ENCODE measurements at regions not wholly inside any gene's neighbourhood (a gene's known extent, or its start where the extent isn't known, plus 50 kb on each side); places are given as distances from the start of the nearest gene placed in this dataset.

DNA sequence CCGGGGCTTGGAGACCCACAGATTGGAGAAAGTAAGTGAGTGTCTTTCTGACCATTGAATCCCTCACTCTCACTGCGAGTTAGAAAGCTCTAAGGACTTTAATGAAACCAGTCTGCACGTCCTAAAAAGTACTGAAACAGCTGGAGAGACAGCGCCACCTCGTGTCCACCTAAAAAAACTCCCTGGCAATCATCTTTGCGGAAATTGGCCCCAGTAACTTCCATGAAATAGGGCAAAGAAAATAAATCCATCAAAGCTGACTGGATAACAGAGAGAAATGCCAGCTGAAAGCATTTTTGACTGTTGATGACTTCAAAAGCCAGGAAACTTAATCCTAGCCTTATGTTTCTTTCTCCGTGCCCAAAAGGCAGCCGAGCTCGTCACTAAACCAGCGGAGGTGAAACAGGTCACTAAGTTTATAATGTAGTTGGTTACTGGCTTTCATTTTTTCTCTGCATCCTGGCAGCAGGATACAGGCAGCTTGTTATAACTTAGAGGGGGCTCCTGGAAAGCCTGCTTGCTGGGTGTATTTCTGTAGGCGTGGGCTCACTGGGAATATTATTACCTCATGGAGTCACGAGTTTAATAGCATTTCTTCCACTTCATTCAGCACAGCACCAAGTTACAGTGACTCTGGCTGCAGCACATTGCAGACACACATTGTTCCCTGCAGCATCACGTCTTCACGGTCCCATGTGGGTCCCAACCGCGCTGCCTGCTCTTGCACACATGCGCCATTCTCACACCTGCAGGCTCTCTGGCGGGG lies 266.5 kb downstream of the HRH4 start:
- peaks cover 28% of the 10 kb centered on the region for H3K27me3 Mint-ChIP-seq (ENCODE audit: unreplicated experiment)
- H3K36me3 Mint-ChIP-seq (ENCODE audit: unreplicated experiment), result no peaks in the 10 kb centered on the region
- peak overlapping the region; percentile 34 for H3K4me3 Mint-ChIP-seq (ENCODE audit: unreplicated experiment)
- no peaks in the 10 kb centered on the region for H3K9me3 Mint-ChIP-seq (ENCODE audit: unreplicated experiment)
- no peaks in the 10 kb centered on the region for H3K4me1 Mint-ChIP-seq (ENCODE audit: unreplicated experiment)
- H3K27ac Mint-ChIP-seq (ENCODE audit: unreplicated experiment), result no peak overlapping the region
- DNase-seq (ENCODE audit: extremely low spot score, unreplicated experiment), result peak; percentile 84
- TF ChIP-seq, protein P1, sequence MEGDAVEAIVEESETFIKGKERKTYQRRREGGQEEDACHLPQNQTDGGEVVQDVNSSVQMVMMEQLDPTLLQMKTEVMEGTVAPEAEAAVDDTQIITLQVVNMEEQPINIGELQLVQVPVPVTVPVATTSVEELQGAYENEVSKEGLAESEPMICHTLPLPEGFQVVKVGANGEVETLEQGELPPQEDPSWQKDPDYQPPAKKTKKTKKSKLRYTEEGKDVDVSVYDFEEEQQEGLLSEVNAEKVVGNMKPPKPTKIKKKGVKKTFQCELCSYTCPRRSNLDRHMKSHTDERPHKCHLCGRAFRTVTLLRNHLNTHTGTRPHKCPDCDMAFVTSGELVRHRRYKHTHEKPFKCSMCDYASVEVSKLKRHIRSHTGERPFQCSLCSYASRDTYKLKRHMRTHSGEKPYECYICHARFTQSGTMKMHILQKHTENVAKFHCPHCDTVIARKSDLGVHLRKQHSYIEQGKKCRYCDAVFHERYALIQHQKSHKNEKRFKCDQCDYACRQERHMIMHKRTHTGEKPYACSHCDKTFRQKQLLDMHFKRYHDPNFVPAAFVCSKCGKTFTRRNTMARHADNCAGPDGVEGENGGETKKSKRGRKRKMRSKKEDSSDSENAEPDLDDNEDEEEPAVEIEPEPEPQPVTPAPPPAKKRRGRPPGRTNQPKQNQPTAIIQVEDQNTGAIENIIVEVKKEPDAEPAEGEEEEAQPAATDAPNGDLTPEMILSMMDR (IDR thresholded peaks at IDR 0.05), result peak; percentile 90

GRCh38 chr18:24727685-24728084 lies 267.2 kb downstream of the HRH4 start:
- TF ChIP-seq, protein P1 (IDR thresholded peaks at IDR 0.05), result no peak
- H3K4me1 Mint-ChIP-seq (ENCODE audit: unreplicated experiment), result no peaks in the 10 kb centered on the region
- H3K27me3 Mint-ChIP-seq (ENCODE audit: unreplicated experiment), result peaks cover 24% of the 10 kb centered on the region
- peak; percentile 57 for DNase-seq (ENCODE audit: extremely low spot score, unreplicated experiment)
- H3K4me3 Mint-ChIP-seq (ENCODE audit: unreplicated experiment), result no peak overlapping the region
- H3K27ac Mint-ChIP-seq (ENCODE audit: unreplicated experiment), result no peak overlapping the region
- H3K36me3 Mint-ChIP-seq (ENCODE audit: unreplicated experiment), result no peaks in the 10 kb centered on the region
- H3K9me3 Mint-ChIP-seq (ENCODE audit: unreplicated experiment), result no peaks in the 10 kb centered on the region

DNA sequence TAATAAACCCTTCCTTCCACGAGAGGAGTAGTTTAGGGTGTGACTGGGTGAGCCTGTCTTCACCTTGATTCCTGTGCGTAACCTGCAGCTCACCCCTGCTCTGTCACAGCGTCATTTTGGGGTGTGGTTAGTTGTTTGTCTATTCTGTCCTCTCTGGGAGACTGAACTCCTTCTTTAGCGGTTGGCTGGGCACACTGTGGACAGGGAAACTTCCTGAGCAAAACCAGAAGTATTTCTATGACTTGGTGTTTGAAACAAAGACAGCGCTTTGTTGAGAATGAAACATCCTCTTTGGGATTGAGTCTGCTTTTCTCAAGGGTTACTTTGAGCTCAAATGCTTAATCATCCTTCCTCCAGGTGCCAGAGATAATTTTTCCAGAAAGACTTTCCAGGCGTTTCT lies 270.7 kb downstream of the HRH4 start:
- no peak overlapping the region for H3K27ac Mint-ChIP-seq (ENCODE audit: unreplicated experiment)

GRCh38 chr18:24731981-24732380 lies 271.5 kb downstream of the HRH4 start:
- TF ChIP-seq, protein P1 (IDR thresholded peaks at IDR 0.05), result no peak
- Mint-ChIP-seq H3K27me3 (ENCODE audit: unreplicated experiment) (peaks cover 24% of the 10 kb centered on the region), H3K9me3 (ENCODE audit: unreplicated experiment) (no peaks in the 10 kb centered on the region), H3K4me3 (ENCODE audit: unreplicated experiment) (no peak overlapping the region), H3K4me1 (ENCODE audit: unreplicated experiment) (no peaks in the 10 kb centered on the region), H3K36me3 (ENCODE audit: unreplicated experiment) (no peaks in the 10 kb centered on the region), H3K27ac (ENCODE audit: unreplicated experiment) (no peak overlapping the region)
- peak; percentile 30 for DNase-seq (ENCODE audit: extremely low spot score, unreplicated experiment)

More for the DNA sequence above, 270.7 kb downstream of the HRH4 start:
- no peak for DNase-seq (ENCODE audit: extremely low spot score, unreplicated experiment)
- no peaks in the 10 kb centered on the region for H3K9me3 Mint-ChIP-seq (ENCODE audit: unreplicated experiment)
- H3K4me3 Mint-ChIP-seq (ENCODE audit: unreplicated experiment), result no peak overlapping the region
- TF ChIP-seq, protein P1 (IDR thresholded peaks at IDR 0.05), result no peak
- peaks cover 24% of the 10 kb centered on the region for H3K27me3 Mint-ChIP-seq (ENCODE audit: unreplicated experiment)
- H3K4me1 Mint-ChIP-seq (ENCODE audit: unreplicated experiment), result no peaks in the 10 kb centered on the region
- no peaks in the 10 kb centered on the region for H3K36me3 Mint-ChIP-seq (ENCODE audit: unreplicated experiment)

DNA sequence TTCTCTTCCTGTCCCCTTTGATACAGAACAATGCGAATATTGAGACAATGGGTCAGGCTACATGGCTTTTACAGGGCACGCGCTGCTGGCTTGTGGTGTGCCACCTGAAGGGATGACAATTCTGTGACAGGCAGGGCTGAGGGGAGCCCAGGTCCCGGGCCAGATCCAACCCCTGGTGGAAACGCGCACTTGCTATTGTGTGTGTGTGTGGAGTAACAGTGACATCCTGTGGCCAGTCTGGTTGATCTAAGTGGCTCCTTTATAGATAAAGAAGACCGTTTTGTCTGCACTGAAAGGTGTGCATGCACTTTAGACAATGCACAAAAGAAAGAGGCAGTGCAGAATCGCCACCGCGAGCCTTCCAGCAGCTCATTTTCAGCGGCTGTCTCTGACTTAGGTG lies 273.6 kb downstream of the HRH4 start:
- H3K9me3 Mint-ChIP-seq (ENCODE audit: unreplicated experiment), result no peaks in the 10 kb centered on the region
- H3K27me3 Mint-ChIP-seq (ENCODE audit: unreplicated experiment), result peaks cover 15% of the 10 kb centered on the region
- H3K4me3 Mint-ChIP-seq (ENCODE audit: unreplicated experiment), result no peak overlapping the region
- no peaks in the 10 kb centered on the region for H3K4me1 Mint-ChIP-seq (ENCODE audit: unreplicated experiment)
- H3K27ac Mint-ChIP-seq (ENCODE audit: unreplicated experiment), result no peak overlapping the region
- TF ChIP-seq, protein P1 (IDR thresholded peaks at IDR 0.05), result peak; percentile 34
- no peaks in the 10 kb centered on the region for H3K36me3 Mint-ChIP-seq (ENCODE audit: unreplicated experiment)
- DNase-seq (ENCODE audit: extremely low spot score, unreplicated experiment), result peak; percentile 80

Data from osteocyte (in vitro differentiated cells).